Keratinocyte (primary cell): ENCODE measurements at regions not wholly inside any gene's neighbourhood (a gene's known extent, or its start where the extent isn't known, plus 50 kb on each side); places are given as distances from the start of the nearest gene placed in this dataset.

Experiments used
- DNase-seq: peaks from one replicate; pipeline ENCODE4 v3.0.0-alpha.2; 2011; ENCODE audit warnings: low read depth, missing footprints, low spot score
- FAIRE-seq: peaks from 2 replicates; lab custom pipeline; 2011; peaks lifted over from hg19 to GRCh38; lab: Jason Lieb, UNC
- H2AFZ ChIP-seq: 2 replicates; pipeline ENCODE4 v1.6.0; 2012; ENCODE audit warnings: low read length, control low read depth, inconsistent platforms; ENCODE audit not compliant: control insufficient read depth
- H3K27ac ChIP-seq: 2 replicates; pipeline ENCODE4 v1.5.1; 2011; ENCODE audit warnings: low read length; ENCODE audit not compliant: control insufficient read depth, insufficient read depth
- H3K27me3 ChIP-seq: 3 replicates; pipeline ENCODE4 v1.6.0; 2011; ENCODE audit warnings: low read length; ENCODE audit not compliant: control insufficient read depth, insufficient read depth; ENCODE audit errors: extremely low read depth
- H3K36me3 ChIP-seq, 2 experiments: 2 replicates in 1 of 2; 3 replicates in 1 of 2; pipeline ENCODE4 v1.5.1; 2011; ENCODE audit warnings: low read length in 2 of 2, mild to moderate bottlenecking in 1 of 2; ENCODE audit not compliant: control insufficient read depth in 2 of 2, insufficient read depth in 2 of 2; ENCODE audit errors: extremely low read depth in 1 of 2
- H3K4me1 ChIP-seq: 3 replicates; pipeline ENCODE4 v1.5.1; 2011; ENCODE audit warnings: low read length; ENCODE audit not compliant: control insufficient read depth, insufficient read depth; ENCODE audit errors: extremely low read depth
- H3K4me2 ChIP-seq: 3 replicates; pipeline ENCODE4 v1.6.0; 2011; ENCODE audit warnings: low read depth, low read length; ENCODE audit not compliant: control insufficient read depth, insufficient read depth; ENCODE audit errors: extremely low read depth
- H3K4me3 ChIP-seq, 3 experiments: fragments of 200-600 bp in 1 of 3; sonication (generic) in 1 of 3; 2 replicates in 2 of 3; 3 replicates in 1 of 3; pipeline ENCODE4 v1.5.1; 2011 to 2016; ENCODE audit warnings: low read length in 3 of 3, mild to moderate bottlenecking in 3 of 3, control low read depth in 2 of 3, inconsistent platforms in 1 of 3, low read depth in 1 of 3, mixed read lengths in 1 of 3, mixed run types in 1 of 3, moderate library complexity in 1 of 3; ENCODE audit not compliant: control insufficient read depth in 2 of 3, insufficient read depth in 2 of 3; ENCODE audit errors: extremely low read depth in 1 of 3
- H3K79me2 ChIP-seq: 2 replicates; pipeline ENCODE4 v1.6.0; 2012; ENCODE audit warnings: low read length; ENCODE audit not compliant: control insufficient read depth, insufficient read depth
- H3K9ac ChIP-seq: 3 replicates; pipeline ENCODE4 v1.6.0; 2011; ENCODE audit warnings: low read length; ENCODE audit not compliant: control insufficient read depth, insufficient read depth; ENCODE audit errors: extremely low read depth
- H3K9me1 ChIP-seq: 3 replicates; pipeline ENCODE4 v1.6.0; 2011; ENCODE audit warnings: low read length; ENCODE audit not compliant: control insufficient read depth, insufficient read depth; ENCODE audit errors: extremely low read depth
- H3K9me3 ChIP-seq: 2 replicates; pipeline ENCODE4 v1.5.1; 2012; ENCODE audit warnings: low read depth, low read length; ENCODE audit not compliant: control insufficient read depth
- H4K20me1 ChIP-seq: 3 replicates; pipeline ENCODE4 v1.6.0; 2011; ENCODE audit warnings: low read length; ENCODE audit not compliant: control insufficient read depth, insufficient read depth; ENCODE audit errors: extremely low read depth
- CTCF ChIP-seq, 3 experiments: IDR thresholded peaks in 1 of 3; conservative IDR thresholded peaks in 1 of 3; optimal IDR thresholded peaks in 1 of 3; 2 replicates in 2 of 3; 3 replicates in 1 of 3; pipeline versions ENCODE3 to v1.5.1; 2011; ENCODE audit warnings: low read length in 3 of 3, mild to moderate bottlenecking in 3 of 3, moderate library complexity in 2 of 3, control low read depth in 1 of 3, inconsistent platforms in 1 of 3; ENCODE audit not compliant: insufficient read depth in 2 of 3; ENCODE audit errors: extremely low read depth in 1 of 3
- EZH2 ChIP-seq: IDR thresholded peaks from one replicate; pipeline ENCODE4 v1.6.1; 2012; ENCODE audit warnings: inconsistent platforms, mild to moderate bottlenecking, low read length, moderate library complexity
- dilution Hi-C: fragments of 300-500 bp; cut with MboI; formaldehyde crosslinking; loops from one replicate; pipeline ENCODE4 v1.7.0; 2020; ENCODE audit warnings: low sequenced_read_pairs; ENCODE audit not compliant: extremely low pct_ligation_motif_present

GRCh38 chr1:5649166-5649551 is 343.1 kb downstream of the NPHP4 start:
- H3K9ac ChIP-seq = no peak overlapping the region
- H3K9me3 ChIP-seq = peaks cover 12% of the 10 kb centered on the region
- no peak for FAIRE-seq
- H3K79me2 ChIP-seq = no peaks in the 10 kb centered on the region
- no peaks in the 10 kb centered on the region for H3K36me3 ChIP-seq
- DNase-seq = no peak
- no peaks in the 10 kb centered on the region for H3K27me3 ChIP-seq
- no peak overlapping the region for H3K27ac ChIP-seq
- H3K4me1 ChIP-seq = peaks cover 27% of the 10 kb centered on the region
- TF ChIP-seq EZH2 (no peak), CTCF (optimal IDR thresholded peaks at IDR 0.05 in 1 of 3, IDR thresholded peaks at IDR 0.05 in 1 of 3, conservative IDR thresholded peaks at IDR 0.05 in 1 of 3; ENCODE audit: extremely low read depth in 1 of 3, insufficient read depth in 2 of 3, low read length in 3 of 3) (no peak)
- dilution Hi-C loops = no loop called here
- H3K4me2 ChIP-seq = no peak overlapping the region
- H3K9me1 ChIP-seq = no peaks in the 10 kb centered on the region
- no peaks in the 10 kb centered on the region for H4K20me1 ChIP-seq
- no peak overlapping the region for H3K4me3 ChIP-seq
- no peak overlapping the region for H2AFZ ChIP-seq

GRCh38 chr1:5648410-5649165 is 343.6 kb downstream of the NPHP4 start:
- no peaks in the 10 kb centered on the region for H3K79me2 ChIP-seq
- no peak overlapping the region for H3K9ac ChIP-seq
- H3K4me3 ChIP-seq = no peak overlapping the region
- H4K20me1 ChIP-seq = no peaks in the 10 kb centered on the region
- no peak for DNase-seq
- no peak overlapping the region for H3K27ac ChIP-seq
- no peak for FAIRE-seq
- H3K4me2 ChIP-seq = no peak overlapping the region
- dilution Hi-C loops = no loop called here
- no peaks in the 10 kb centered on the region for H3K36me3 ChIP-seq
- H3K27me3 ChIP-seq = no peaks in the 10 kb centered on the region
- H2AFZ ChIP-seq = no peak overlapping the region
- peaks cover 24% of the 10 kb centered on the region for H3K4me1 ChIP-seq
- H3K9me1 ChIP-seq = no peaks in the 10 kb centered on the region
- peaks cover 12% of the 10 kb centered on the region for H3K9me3 ChIP-seq
- TF ChIP-seq CTCF (optimal IDR thresholded peaks at IDR 0.05 in 1 of 3, IDR thresholded peaks at IDR 0.05 in 1 of 3, conservative IDR thresholded peaks at IDR 0.05 in 1 of 3; ENCODE audit: extremely low read depth in 1 of 3, insufficient read depth in 2 of 3, low read length in 3 of 3) (no peak), EZH2 (no peak)
